ENCODE measurements at regions not wholly inside any gene's neighbourhood (a gene's known extent, or its start where the extent isn't known, plus 50 kb on each side); places are given as distances from the start of the nearest gene placed in this dataset.

DNA sequence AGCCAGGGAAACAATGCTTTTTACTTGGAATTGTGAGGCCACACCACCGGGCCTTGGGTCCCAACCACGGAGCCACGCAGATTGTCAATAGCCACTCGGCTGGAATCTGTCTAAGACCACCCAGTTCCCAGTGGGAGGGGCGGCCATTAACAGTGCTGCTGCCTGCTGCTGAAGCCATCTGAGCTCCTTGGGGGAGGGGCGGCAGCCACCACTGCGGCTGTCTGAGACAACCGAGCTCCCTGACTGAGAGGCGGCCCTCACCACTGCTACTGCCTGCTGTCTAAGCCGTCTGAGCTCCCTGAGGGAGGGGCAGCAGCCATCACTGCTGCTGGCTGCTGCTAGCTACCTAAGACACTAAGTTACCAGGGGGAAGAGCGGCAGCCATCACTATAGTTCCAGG is 64.3 kb downstream of the DMRTA2 start:
- no peak for DNase-seq

DNA sequence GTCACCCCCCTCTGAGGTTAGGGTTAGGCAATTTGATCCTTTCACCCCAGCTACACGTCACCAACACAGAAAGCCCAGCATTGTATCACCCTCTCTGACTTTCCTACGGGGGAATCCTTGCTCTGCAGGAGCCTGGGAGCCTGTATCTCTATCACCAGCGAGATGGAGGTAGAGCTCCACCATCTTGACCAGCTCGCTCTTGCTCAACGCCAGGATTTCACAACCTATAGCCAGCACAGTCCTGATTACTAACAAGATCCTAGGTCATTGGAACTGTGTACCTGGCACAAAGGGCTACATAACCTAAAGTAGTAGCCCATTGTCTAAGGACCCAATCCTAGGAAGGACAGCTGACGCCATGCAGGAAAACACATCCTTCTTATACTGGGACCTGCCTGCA is 66.1 kb downstream of the DMRTA2 start:
- DNase-seq: no peak

DNA sequence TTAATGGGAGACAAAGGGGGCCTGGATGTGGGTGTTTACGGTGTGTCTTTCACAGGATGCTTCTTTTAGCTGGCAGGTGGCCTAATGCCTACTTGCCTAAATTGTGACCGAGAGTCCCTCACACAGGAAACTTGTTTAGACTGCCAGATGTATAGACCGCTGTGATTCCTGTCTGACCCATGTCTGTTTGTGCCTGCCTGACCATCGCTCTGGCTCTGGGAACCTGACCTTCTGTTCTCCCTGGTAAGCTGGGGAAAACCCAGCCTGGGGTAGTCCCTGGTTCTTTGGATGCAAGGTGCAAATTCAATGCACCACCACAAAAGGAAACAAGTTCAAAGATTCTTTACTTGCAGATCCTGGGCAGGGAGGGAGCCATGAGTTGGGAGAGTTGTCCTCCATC is 68.4 kb downstream of the DMRTA2 start:
- no peak for DNase-seq

DNA sequence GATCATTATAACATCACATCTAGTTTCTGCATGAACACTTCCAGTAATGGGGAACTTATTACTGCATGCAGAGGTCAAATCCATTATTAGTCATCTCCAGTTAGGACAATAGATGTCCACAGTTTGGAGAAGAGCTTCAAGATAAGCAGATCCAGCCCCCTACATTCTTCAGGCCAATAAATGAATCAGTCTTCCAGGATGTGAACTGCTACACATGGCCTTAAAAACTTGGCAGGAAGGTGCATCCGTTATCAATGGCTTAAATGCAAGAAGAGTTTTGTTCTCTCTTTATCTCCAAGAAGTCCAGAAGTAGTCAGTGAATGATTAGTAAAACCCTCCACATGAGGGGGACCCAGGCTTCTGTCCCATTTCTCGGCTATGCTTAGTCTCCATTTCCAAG is 70.8 kb downstream of the DMRTA2 start:
- no peak for DNase-seq

DNA sequence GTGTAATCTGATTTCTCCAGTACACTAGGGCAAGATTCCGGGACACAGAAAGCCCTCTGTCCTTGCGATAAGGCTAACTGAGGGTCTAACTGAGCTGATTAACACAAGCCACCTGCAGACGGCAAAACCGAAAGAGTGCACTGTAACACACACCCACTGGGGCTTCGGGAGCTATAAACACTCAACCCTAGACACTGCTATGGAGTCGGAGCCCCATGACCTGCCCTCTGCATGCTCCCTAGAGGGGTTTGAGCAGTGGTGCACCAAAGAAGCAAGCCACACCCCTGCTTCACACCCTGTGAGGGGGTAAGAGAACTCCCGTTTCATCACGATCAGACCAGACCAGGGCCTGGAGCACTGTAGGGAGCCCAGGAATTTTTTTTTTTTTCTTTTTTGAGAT is 72.4 kb downstream of the DMRTA2 start:
- DNase-seq: no peak

DNA sequence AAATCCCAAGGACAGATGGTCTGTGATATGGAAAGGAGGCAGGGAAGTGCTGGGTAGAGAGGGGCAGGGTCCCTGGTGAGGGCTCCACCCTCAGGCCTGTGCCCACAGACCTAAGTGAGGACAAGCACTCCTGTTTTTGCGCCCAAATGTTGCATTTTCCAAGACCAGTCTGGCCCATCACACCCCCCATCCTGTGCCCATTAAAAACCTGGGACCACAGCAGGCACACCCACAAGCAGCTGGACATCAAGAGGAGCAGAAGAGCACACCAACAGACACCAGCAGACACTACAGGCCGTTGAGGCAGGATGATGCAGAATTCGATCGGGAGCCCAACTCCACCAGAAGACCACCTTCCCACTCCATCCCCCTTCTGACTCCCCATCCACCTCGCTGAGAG is 72.8 kb downstream of the DMRTA2 start:
- DNase-seq: no peak

DNA sequence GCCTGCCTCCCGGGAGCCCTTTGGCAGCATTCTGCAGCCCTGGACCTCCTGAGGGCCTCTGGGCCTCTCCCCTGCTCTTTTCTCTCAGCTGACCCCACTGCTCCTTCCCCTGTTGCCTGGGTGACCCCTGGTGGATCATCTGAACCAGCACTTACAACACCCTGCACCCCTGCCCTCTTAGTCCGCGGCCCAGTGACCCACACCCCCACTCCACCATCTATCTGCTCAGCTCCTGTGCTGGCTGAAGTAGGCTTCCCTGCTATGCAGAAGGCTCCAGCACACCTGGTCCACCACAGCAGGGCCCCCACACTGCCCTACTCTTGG is 74.0 kb downstream of the DMRTA2 start:
- DNase-seq: no peak

DNA sequence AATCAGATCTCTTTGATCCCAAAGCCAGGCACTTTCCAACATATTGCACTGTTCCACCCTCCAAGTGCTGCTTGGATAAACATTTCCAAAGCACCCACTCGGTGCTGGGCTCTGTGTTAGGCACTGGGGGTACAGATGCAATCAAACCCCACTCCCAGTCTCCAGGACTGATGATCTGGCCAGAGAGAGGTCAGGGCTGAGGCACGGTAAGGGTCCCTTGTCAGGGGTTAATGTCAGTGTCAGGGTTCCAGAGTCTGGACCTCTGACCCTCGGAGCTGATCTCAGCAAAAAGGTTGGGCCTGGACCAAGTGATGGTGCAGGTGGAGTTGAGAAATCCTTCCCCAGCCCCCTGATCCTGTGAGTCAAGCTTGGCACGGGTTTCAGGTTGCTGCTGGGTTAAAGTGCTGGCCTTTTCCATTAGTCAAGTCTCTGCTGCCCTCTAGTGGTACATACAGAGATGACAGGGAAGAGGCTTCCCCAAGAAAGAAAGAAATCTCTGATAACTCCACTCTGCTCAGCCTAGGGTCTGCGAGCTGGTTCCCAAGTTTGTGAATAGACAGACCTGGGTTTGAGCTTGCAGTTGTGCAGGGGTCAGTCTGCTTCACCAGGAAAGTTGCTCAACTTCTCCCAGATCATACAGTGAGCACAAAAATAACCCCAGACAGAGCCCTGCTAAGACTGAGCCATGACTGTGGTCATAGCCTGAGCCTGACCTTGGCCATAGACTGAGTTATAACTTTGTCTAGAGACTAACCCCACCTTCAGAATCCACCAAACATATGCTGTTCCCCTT is 74.6 kb downstream of the DMRTA2 start:
- peak; percentile 80 for DNase-seq

DNA sequence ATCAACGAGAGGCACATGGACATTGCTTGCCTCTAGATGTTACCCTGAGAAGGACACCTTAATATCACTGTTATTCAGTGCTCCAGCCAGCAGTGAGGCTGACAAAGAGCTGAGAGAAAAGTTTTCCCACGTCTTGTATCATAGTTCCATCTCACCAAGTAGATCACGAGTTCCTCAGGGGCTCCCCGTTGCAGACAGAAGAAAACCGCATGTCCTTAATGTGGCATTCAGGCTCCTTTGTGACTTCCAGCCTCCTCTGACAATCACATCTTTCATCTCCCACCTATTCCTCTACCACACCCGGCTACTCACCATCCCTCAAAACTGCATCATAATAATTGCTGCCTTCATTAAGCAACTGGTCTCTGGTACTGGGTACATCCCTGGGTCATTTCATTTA is 75.3 kb downstream of the DMRTA2 start:
- no peak for DNase-seq

DNA sequence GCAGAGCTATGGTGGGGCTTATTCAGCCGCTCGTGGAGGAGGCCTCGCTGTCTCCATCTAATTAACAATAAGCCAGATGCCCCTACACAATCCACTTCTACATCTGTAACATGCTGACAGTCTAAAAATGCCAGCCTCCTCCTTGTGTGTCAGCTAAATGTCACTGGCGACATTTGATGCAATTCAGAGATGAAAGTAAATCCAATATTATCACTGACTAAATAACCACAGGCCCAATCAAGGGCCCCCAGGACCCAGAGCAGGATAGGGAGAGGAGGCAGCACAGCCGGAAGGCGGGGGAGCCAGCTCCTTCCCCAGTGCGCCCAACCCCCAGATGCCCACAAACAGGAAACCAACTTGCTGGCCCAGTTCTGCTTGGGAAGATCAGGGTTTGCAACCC is 76.6 kb downstream of the DMRTA2 start:
- no peak for DNase-seq

DNA sequence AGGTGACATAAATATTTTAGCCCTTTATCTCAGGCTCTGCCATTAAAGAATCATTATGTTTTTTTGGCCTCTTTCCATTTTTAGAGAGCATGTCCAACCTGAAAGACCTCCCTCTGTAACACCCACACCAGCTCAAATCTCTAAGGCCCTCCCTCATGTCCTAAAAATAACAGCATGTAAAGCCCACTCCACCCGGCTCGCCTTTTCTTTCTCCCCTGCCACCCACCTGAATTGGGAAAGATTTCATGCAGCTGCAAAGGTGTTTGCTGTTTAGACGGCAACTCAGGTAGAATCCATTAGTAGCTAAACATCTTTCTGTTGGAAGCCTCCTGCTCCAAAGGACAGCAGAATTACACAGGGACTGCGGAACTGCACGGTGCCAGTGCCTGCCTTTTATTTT is 79.9 kb downstream of the DMRTA2 start:
- DNase-seq: no peak

DNA sequence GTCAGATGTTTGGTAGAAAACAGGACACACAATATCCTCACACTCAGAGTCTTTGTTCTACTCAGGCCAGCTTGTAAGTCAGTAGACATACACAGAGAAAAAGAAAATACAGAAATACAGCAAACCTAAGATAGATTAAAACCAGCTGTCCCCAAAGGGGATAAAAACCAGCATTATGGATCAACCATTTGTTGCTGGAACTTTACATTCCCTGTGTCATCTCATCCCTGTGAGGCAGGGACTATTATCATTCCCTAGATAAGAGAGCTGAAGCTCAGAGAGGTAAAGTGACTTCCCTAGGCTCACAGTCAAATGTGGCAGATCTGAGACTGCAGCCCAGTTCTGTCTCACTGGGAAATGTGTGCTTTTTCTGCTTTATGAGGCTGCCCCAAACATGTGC is 80.7 kb downstream of the DMRTA2 start:
- DNase-seq: no peak

DNA sequence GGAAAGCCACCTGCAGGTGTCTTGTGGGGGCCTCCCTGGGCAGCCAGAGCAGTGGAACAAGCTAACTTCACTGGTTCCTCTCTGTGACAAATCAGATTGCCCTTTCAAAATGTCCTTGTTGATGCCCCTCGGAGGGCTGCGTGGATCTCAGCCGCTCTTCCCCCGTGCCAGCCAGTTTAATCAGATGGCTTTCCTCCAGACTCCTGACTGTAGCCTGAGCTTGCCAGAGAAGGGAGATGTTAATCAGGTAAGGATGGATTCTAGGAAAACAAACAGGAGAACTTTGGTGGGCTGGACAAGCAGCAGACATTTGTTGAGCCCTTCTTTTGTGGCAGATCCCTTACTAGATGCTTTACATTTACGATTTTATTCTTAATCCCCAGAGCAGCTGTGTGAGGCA is 88.2 kb downstream of the DMRTA2 start:
- no peak for DNase-seq

DNA sequence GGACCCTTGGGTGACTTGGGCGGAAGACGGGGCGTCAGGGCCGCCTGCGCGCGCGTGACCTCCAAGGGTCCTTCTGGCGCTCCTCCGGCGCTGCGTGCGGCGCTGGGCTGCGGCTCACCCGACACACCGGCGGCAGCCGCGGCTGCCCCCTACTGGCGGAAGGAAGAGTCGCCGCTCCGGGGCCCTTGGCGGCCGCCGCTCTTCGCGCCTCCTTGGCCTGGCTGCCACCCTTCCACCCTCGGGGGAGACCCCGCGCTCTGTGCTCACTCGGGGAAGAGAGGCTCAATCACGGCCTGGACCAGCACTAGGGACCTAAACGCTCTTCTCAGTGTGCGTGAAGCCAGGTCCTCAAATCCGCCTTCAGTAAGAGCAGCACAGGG is 89.7 kb downstream of the DMRTA2 start:
- no peak for DNase-seq

DNA sequence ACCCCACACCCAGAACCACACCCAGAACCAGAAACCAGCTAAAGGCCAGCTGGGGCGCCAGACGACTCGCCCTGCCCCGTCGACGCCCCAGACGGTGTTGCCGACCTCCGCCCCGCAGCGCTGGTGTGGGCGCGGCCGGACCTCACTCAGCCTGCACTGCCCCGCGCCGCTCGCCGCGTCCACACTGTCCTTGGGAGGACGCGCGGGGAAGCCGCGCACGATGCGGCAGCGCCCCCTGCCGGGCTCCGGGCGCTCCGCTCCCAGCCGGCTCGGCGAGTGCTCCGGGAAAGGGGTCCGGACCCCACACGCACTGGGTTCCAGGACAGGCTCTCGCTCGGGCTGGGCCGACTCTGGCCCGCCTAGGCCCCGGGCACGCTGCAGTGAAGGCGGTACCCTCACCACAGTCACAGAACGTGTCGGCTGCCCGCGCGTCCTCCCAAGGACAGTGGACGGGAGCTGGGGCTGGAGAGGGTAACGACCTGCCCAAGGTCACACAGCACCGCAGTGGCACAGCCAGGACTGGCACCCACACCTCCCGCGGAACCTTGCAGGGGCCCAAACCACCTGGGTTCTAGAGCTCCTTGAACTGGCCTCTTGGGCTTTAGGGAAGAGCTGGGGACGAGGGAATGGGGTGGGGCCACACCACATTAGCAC is 90.2 kb downstream of the DMRTA2 start:
- peak; percentile 47 for DNase-seq

DNA sequence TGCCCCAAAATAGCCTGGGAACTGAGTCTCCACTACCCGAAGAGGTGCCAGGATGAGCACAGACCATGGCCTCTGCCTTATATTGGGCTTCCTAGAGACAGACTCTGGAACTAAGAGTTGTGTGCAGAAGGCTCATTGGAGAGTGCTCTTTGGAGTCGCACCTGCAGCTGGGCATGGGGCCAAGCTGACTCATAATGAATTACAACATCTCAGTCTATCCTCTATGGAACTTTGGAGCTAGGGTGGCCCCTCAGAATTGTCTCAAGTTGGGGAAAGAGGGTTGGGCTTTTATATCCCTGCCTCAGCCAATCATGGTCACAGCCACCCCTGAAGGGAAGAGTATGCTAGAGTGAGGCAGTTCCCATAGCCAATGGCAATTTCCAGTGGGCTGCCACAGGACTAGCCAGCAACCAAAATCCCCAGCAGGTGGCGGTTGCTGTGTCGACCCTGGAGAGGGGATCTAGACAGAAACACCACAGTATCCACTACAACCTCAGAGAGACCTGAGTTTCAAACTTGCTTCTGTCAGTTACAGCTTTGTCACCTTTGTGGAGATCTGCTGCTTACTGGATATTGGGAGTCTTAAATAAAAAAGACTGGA is 93.8 kb downstream of the DMRTA2 start:
- no peak for DNase-seq

DNA sequence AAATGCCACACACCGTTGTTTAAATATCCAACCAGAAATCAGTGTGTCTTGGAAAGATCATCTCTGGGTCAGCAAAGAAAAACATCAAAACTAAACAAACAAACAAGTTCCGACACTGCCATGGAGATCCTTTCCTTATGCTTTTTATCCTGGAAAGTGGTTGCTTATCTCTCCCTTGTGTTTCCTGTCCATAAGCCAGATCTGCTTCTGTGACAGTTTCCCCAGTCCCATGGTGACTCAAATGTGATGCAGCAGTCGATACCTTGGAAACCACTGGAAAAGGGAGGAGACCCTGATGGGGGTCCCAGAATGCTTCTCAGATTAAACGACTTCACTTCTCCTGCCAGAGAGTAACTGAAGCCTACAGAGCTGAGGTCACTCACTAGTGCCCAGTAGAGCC is 94.7 kb downstream of the DMRTA2 start:
- DNase-seq: no peak

DNA sequence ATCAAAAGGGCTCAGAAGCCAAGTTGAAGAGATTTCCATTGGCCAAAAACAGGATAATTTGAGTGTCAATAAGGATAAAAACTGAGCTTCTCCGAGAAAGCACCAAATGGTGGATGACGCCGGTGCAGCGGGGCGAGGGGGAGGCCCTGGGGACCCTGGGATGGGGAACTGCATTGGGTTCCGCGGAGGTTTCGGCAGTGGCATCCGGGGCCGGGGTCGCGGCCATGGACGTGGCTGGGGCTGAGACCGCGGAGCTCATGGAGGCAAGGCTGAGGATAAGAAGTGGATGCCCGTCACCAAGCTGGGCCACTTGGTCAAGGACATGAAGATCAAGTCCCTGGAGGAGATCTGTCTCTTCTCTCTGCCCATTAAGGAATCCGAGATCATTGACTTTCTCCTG is 97.2 kb downstream of the DMRTA2 start:
- DNase-seq: no peak

DNA sequence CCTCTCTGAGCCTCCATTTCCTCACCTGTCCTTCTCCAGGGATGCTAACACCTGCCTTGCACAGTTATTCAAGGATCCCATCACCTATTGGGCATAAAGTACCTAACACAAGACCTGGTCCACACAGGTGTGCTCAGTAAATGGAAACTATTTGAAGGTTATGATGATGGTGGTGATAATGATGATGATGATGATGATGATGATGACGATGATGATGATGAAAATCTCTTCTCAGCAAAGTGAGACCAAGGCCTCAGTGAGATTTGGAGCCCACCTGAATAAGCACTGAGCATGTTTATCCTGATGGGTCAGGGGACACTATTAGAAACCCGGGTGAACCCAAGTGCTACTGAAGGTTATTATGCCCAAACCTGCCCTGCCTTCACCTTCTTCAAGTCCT is 100.7 kb downstream of the DMRTA2 start:
- no peak for DNase-seq

DNA sequence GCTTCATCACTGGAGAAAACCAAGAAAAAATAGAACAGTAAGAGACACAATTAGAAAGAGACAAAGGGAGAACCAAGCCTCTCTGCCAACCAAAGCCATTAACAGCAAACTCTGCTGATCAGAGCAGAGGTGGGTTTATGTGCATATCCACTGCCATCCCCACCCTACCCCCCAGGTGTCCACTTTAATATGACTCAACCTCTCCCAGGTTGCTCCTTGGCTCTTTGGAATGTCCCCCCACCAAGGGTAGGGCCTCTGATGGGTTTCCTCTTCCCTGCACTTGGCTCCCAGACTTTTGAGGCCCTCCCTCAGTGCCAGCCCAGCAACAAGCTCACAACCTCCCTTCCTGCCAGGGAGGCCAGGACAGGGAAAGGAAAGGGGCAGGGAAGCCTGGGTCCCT is 104.8 kb downstream of the DMRTA2 start:
- DNase-seq: no peak

DNA sequence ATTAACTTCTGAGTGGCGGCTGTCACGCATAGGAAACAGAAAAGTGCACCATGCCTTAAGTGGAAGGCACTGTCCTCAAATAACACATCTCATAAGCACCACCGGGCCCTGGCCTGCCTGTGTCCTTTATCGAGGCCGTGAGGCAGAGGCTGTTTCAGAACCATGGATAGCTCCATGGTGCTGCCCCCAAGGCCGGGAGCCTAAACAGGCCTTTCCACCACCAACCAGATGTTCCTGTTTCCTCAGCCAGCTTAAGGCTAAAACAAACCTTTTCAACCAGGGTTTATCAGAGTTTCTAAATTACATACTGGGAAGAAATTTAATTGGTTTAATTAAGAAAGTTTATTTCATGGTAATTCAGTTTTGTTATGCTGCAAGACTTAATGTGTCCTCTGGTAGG is 114.4 kb downstream of the DMRTA2 start:
- no peak for DNase-seq

DNA sequence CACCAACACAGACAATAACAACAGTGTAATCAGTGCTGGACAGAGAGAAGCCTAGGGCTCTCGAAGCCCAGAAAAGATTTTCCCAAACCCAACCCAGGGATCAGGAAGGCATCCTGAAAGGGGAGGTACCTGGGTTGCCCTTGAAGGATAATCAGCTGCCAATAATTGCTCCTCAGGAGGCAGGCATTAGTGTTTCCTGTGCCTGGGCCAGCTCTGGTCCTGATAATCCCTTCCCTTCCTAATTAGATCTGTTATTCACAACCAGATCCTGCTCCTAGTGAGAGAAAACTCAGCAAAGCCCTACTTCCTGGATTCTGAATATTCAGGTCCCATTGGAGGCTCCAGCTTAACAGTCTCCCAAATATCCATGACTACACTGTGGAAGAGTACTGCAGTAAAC is 117.4 kb downstream of the DMRTA2 start:
- DNase-seq: no peak

DNA sequence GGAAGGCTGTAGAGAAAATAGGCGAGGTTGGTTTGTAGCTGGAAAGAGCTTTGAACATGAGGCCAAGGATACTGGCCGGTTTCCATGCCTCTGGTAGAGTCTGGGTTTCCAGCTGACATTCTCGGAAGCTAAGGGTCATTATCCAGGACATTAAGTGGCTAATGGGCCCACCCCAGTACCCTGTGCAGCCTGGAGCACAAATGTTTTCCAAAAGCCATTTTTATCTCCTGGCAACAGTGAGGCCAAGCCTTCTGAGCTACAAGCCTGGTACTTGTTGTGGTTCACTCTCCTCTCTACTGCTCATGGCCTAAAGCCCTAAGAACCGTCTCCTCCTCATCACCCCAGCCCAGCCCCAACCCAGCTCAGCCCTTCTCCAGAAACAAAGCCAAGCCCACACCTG is 122.9 kb downstream of the DMRTA2 start:
- DNase-seq: no peak

DNA sequence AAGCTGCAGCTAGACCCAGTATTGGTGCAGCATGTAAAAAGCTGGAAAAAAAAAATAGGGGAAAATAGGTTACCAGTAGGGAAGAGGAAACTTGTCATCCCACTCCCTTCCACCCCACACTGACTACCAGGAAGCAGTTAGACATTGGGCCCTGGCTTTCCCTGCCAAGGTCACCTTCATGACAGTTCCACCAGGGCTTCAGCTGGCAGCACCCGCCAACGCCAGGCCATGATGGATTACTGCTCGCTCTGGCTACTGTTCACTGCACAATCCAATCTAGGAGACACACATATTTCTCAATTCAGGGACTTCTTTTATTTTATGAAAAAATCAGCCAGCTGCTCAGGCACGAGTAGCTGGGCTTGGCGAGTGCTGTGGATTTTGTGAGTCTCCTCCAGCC is 127.7 kb downstream of the DMRTA2 start:
- DNase-seq: no peak

DNA sequence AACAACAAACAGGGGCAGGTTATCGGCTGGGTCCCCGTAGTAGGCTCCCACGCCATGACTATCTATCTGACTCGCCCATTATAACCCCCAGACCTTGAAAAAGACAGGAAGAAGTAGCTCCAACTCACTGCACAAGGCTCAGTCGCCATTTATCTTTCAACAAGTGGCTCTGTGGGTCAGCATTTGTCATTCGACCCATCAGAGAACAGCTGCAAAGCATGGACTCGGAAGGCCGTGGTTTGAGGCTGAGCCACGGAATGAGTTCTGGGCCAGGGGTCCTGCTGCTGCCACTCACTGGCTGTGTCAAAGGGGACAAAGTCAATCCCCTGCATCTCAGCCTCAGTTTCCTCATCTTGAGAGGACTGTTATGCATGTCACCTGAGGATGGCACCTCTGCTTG is 131.0 kb downstream of the DMRTA2 start:
- no peak for DNase-seq
